Astrocyte of the hippocampus (primary cell): ENCODE measurements at regions not wholly inside any gene's neighbourhood (a gene's known extent, or its start where the extent isn't known, plus 50 kb on each side); places are given as distances from the start of the nearest gene placed in this dataset.
A peak's percentile ranks its signal among the peaks of the same experiment; 100 is the strongest.
"Not testable (repeated sequence)": the region's sequence is repeated elsewhere in the genome, so short reads cannot be mapped to it uniquely, and the experiment has no call there.

Source experiments
- DNase-seq: peaks from one replicate; pipeline ENCODE4 v3.0.0; 2011; ENCODE audit warnings: low read depth, low spot score

- DNase-seq, result no peak
Measured at GRCh38 chr12:75650100-75650499, 138.7 kb upstream of the KRR1 start.

- no peak for DNase-seq
Measured at GRCh38 chr12:75648856-75649255, 137.4 kb upstream of the KRR1 start.

GRCh38 chr12:75646329-75647210, 135.2 kb upstream of the KRR1 start:
- DNase-seq, result no peak

- no peak for DNase-seq
Measured at GRCh38 chr12:75644472-75645072, 133.2 kb upstream of the KRR1 start.

GRCh38 chr12:75643119-75643518, 131.7 kb upstream of the KRR1 start:
- not testable (repeated sequence) for DNase-seq

GRCh38 chr12:75642226-75642625, 130.8 kb upstream of the KRR1 start:
- DNase-seq, result no peak

- DNase-seq, result peak; percentile 85
Measured at GRCh38 chr12:75641031-75641780, 129.8 kb upstream of the KRR1 start.

- DNase-seq, result no peak
Measured at GRCh38 chr12:75638792-75639191, 127.4 kb upstream of the KRR1 start.

- no peak for DNase-seq
Measured at GRCh38 chr12:75636607-75637006, 125.2 kb upstream of the KRR1 start.

GRCh38 chr12:75635606-75636444, 124.4 kb upstream of the KRR1 start:
- peak; percentile 88 for DNase-seq

- no peak for DNase-seq
Measured at GRCh38 chr12:75634244-75635222, 123.1 kb upstream of the KRR1 start.

- DNase-seq, result no peak
Measured at GRCh38 chr12:75633789-75634188, 122.4 kb upstream of the KRR1 start.

GRCh38 chr12:75632442-75632841, 121.0 kb upstream of the KRR1 start:
- no peak for DNase-seq

GRCh38 chr12:75631831-75632230, 120.4 kb upstream of the KRR1 start:
- DNase-seq, result no peak

- DNase-seq, result no peak
Measured at GRCh38 chr12:75630091-75630490, 118.7 kb upstream of the KRR1 start.

- no peak for DNase-seq
Measured at GRCh38 chr12:75628916-75629315, 117.5 kb upstream of the KRR1 start.

GRCh38 chr12:75628511-75628910, 117.1 kb upstream of the KRR1 start:
- no peak for DNase-seq

GRCh38 chr12:75623631-75624154, 112.3 kb upstream of the KRR1 start:
- no peak for DNase-seq

- DNase-seq, result no peak
Measured at GRCh38 chr12:75622492-75622891, 111.1 kb upstream of the KRR1 start.

- DNase-seq, result not testable (repeated sequence)
Measured at GRCh38 chr12:75614396-75614795, 103.0 kb upstream of the KRR1 start.
